ENCODE measurements at regions not wholly inside any gene's neighbourhood (a gene's known extent, or its start where the extent isn't known, plus 50 kb on each side); places are given as distances from the start of the nearest gene placed in this dataset.
"Not testable (repeated sequence)": the region's sequence is repeated elsewhere in the genome, so short reads cannot be mapped to it uniquely, and the experiment has no call there.

- TF ChIP-seq SUZ12, FOXA1 (IDR thresholded peaks at IDR 0.05): not testable (repeated sequence)
Observed at GRCh38 chr2:242159921-242160320, 290.4 kb downstream of the RTP5 start.

All from HEK293T (cell line).